ENCODE measurements at regions not wholly inside any gene's neighbourhood (a gene's known extent, or its start where the extent isn't known, plus 50 kb on each side); places are given as distances from the start of the nearest gene placed in this dataset.

DNA sequence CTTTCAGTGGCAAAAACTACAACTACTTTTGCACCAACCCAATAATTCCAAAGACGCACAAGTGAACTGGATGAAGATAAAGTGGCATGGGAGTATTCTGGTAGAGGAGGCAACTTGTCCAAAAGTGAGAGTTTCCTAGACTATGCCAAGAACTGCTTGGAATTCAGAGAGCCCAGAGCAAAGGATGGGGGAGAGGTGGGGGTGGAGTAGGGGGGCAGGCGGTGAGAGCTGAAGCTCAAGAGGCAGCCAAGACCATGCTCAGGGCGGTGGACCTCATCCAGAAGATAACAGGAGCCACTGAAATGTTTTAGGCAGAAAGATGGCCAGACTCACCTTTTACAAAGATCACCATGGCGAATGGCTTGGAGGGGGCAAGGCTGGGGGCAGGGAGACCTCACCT is 242.5 kb downstream of the SEC61B start:
- H3K9me3 ChIP-seq: no peaks in the 10 kb centered on the region
- no peak for DNase-seq (ENCODE audit: low spot score)
- TF ChIP-seq CTCF (IDR thresholded peaks at IDR 0.05): no peak
- H3K36me3 ChIP-seq: no peaks in the 10 kb centered on the region
- no peaks in the 10 kb centered on the region for H3K27me3 ChIP-seq (replicated peaks; ENCODE audit: insufficient read depth)
- H3K4me1 ChIP-seq (ENCODE audit: control insufficient read depth in 1 of 2, low read depth in 2 of 2): peaks cover 4 to 19% of the 10 kb centered on the region in 2 donors
- no peak overlapping the region for H3K27ac ChIP-seq
- no peak for ATAC-seq (ENCODE audit: insufficient number of reproducible peaks, low FRiP score, low read depth)
- H3K4me3 ChIP-seq: no peak overlapping the region

DNA sequence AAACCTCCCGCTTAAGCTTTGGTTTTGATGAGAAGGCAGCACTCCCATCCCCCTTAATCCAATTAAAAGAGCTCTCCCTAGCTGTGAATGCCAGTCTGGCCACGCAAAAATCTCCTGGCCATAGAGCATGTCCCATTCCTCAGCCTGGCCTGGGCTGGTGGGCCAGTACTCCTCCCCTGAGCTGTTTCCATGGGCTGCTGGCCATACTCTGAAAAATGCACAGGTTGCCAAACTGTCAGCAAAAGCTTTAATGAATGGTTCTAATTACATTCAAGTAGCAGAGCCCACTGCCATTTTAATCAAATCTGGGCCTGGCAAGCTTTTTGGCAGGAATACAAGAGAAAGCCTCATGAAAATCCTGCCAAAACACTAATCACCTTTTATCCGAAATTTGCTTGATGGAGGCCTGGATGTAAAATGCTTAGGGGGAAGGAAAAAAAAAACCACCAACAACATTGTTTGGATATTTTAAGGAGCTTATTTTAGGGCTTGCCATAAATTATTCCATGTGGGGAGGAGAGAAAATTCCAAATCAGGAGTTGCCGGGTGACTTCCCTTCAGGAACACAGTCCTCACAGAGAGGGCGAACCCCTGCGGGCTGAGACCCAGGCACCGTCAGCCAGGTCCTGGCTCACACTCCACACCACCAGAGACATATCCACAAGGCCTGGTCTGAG is 243.3 kb downstream of the SEC61B start:
- Histone ChIP-seq H3K4me3 (peak overlapping the region; percentile 6), H3K36me3 (no peaks in the 10 kb centered on the region), H3K4me1 (ENCODE audit: control insufficient read depth in 1 of 2, low read depth in 2 of 2) (peaks cover 4 to 16% of the 10 kb centered on the region in 2 donors), H3K27ac (peak overlapping the region; percentile 57 to 58), H3K27me3 (replicated peaks; ENCODE audit: insufficient read depth) (no peaks in the 10 kb centered on the region), H3K9me3 (no peaks in the 10 kb centered on the region)
- DNase-seq (ENCODE audit: low spot score) (no peak), ATAC-seq (ENCODE audit: insufficient number of reproducible peaks, low FRiP score, low read depth) (no peak)
- no peak for TF ChIP-seq CTCF (IDR thresholded peaks at IDR 0.05)

DNA sequence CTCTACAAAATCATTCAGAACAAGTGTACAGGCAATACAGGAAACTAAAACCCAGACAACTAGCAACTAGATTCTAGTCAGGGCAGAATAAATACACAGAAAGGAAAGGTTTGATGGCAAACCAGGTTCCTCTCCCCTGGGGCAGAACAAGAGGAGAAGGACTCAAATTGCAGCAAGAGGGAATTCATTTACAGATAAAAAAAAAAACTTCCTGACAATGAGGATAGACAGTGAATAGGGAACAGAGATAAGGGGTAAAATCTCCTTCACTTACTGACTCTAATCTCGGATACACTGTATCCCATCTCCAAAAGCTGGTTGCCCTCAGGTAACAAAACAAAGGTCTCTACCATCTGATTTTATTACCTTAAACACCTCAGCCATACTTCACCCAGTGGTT is 244.0 kb downstream of the SEC61B start:
- ATAC-seq (ENCODE audit: insufficient number of reproducible peaks, low FRiP score, low read depth): no peak
- H3K9me3 ChIP-seq: no peaks in the 10 kb centered on the region
- no peak for TF ChIP-seq CTCF (IDR thresholded peaks at IDR 0.05)
- DNase-seq (ENCODE audit: low spot score): no peak
- H3K36me3 ChIP-seq: no peaks in the 10 kb centered on the region
- H3K4me3 ChIP-seq: no peak overlapping the region
- H3K4me1 ChIP-seq (ENCODE audit: control insufficient read depth in 1 of 2, low read depth in 2 of 2): peaks cover 4 to 16% of the 10 kb centered on the region in 2 donors
- peak overlapping the region; percentile 57 to 58 for H3K27ac ChIP-seq
- H3K27me3 ChIP-seq (replicated peaks; ENCODE audit: insufficient read depth): no peaks in the 10 kb centered on the region

DNA sequence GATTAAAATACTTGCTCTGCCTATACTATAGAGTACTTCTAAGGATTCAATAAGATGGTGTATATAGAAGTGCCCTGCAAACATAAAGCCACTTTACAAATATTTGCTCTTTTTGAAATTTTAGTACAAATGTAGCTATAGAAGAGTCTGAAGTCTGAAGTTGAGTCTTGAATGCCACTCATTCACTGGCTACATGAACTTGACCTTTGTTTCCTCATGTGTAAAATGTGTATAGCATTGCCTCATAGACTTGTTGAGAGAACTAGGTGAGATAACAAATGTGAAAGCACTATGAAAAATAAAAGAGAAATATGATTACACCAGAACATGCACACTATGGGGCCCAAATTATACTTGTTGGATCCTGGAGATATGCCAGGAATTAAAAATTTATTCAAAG is 244.7 kb downstream of the SEC61B start:
- peaks cover 4 to 16% of the 10 kb centered on the region in 2 donors for H3K4me1 ChIP-seq (ENCODE audit: control insufficient read depth in 1 of 2, low read depth in 2 of 2)
- H3K9me3 ChIP-seq: no peaks in the 10 kb centered on the region
- no peaks in the 10 kb centered on the region for H3K36me3 ChIP-seq
- TF ChIP-seq CTCF (IDR thresholded peaks at IDR 0.05): no peak
- DNase-seq (ENCODE audit: low spot score) (no peak), ATAC-seq (ENCODE audit: insufficient number of reproducible peaks, low FRiP score, low read depth) (no peak)
- no peak overlapping the region for H3K4me3 ChIP-seq
- H3K27me3 ChIP-seq (replicated peaks; ENCODE audit: insufficient read depth): no peaks in the 10 kb centered on the region
- H3K27ac ChIP-seq: no peak overlapping the region

DNA sequence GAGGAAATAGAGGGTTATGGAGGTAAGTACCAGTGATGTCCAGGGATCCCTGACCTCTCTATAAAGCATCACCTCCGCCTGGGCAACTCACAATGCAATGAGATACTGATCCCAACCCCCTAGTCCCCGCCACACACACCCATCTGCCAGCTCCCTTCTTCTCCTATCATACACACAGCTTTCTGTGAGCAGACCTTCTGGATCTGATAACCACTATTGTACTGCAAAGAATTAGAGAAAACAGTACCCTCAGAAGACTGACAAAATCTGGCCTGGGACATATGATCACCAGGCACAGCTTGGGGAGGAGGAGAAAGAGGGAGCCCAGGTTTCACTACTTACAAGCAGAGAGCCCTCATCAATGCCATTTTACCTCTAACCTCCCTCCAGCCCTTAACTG is 249.0 kb downstream of the SEC61B start:
- Histone ChIP-seq H3K9me3 (no peaks in the 10 kb centered on the region), H3K4me3 (no peak overlapping the region), H3K27me3 (replicated peaks; ENCODE audit: insufficient read depth) (no peaks in the 10 kb centered on the region), H3K4me1 (ENCODE audit: control insufficient read depth in 1 of 2, low read depth in 2 of 2) (peaks cover 0 to 6% of the 10 kb centered on the region in 2 donors), H3K27ac (no peak overlapping the region), H3K36me3 (no peaks in the 10 kb centered on the region)
- no peak for TF ChIP-seq CTCF (IDR thresholded peaks at IDR 0.05)
- no peak for DNase-seq (ENCODE audit: low spot score)
- ATAC-seq (ENCODE audit: insufficient number of reproducible peaks, low FRiP score, low read depth): no peak
